HG03378 (cell line): ENCODE measurements at regions not wholly inside any gene's neighbourhood (a gene's known extent, or its start where the extent isn't known, plus 50 kb on each side); places are given as distances from the start of the nearest gene placed in this dataset.

Experiments used
- ATAC-seq: cut with Tn5 transposase; IDR thresholded peaks from one replicate; pipeline ENCODE4 v1.9.1; 2021; ENCODE audit warnings: mild to moderate bottlenecking, moderate library complexity; ENCODE audit not compliant: unreplicated experiment

GRCh38 chr14:29205658-29206057 is 439.1 kb downstream of the FOXG1 start:
- no peak for ATAC-seq

- ATAC-seq, result no peak
Measured at GRCh38 chr14:29215853-29216252, 449.3 kb downstream of the FOXG1 start.

GRCh38 chr14:29216268-29217232 is 450.0 kb downstream of the FOXG1 start:
- no peak for ATAC-seq

GRCh38 chr14:29217813-29218450 is 451.3 kb downstream of the FOXG1 start:
- no peak for ATAC-seq

- ATAC-seq, result no peak
Measured at GRCh38 chr14:29220072-29220471, 453.5 kb downstream of the FOXG1 start.

GRCh38 chr14:29220566-29220965 is 454.0 kb downstream of the FOXG1 start:
- ATAC-seq, result no peak

GRCh38 chr14:29222006-29222405 is 455.4 kb downstream of the FOXG1 start:
- ATAC-seq, result no peak

- ATAC-seq, result no peak
Measured at GRCh38 chr14:29222671-29223268, 456.2 kb downstream of the FOXG1 start.

- no peak for ATAC-seq
Measured at GRCh38 chr14:29223947-29224346, 457.4 kb downstream of the FOXG1 start.

GRCh38 chr14:29227631-29228030 is 461.0 kb downstream of the FOXG1 start:
- ATAC-seq, result no peak

GRCh38 chr14:29232153-29232552 is 465.6 kb downstream of the FOXG1 start:
- no peak for ATAC-seq

GRCh38 chr14:29232711-29233110 is 466.1 kb downstream of the FOXG1 start:
- no peak for ATAC-seq

GRCh38 chr14:29233188-29233587 is 466.6 kb downstream of the FOXG1 start:
- no peak for ATAC-seq

- ATAC-seq, result no peak
Measured at GRCh38 chr14:29235991-29236390, 469.4 kb downstream of the FOXG1 start.

- no peak for ATAC-seq
Measured at GRCh38 chr14:29236401-29236800, 469.8 kb downstream of the FOXG1 start.

GRCh38 chr14:29236848-29237247 is 470.3 kb downstream of the FOXG1 start:
- ATAC-seq, result no peak

- no peak for ATAC-seq
Measured at GRCh38 chr14:29240066-29240465, 473.5 kb downstream of the FOXG1 start.

- no peak for ATAC-seq
Measured at GRCh38 chr14:29242755-29243754, 476.5 kb downstream of the FOXG1 start.

- no peak for ATAC-seq
Measured at GRCh38 chr14:29255692-29256091, 489.1 kb downstream of the FOXG1 start.

GRCh38 chr14:29262979-29263378 is 496.4 kb downstream of the FOXG1 start:
- ATAC-seq, result no peak

GRCh38 chr14:29264865-29265264 is 498.3 kb downstream of the FOXG1 start:
- no peak for ATAC-seq
